PFSK-1 (cell line): ENCODE measurements at regions not wholly inside any gene's neighbourhood (a gene's known extent, or its start where the extent isn't known, plus 50 kb on each side); places are given as distances from the start of the nearest gene placed in this dataset.

Experiments
- SIN3A ChIP-seq: IDR thresholded peaks from 2 replicates; pipeline ENCODE4 v1.6.1; 2012; ENCODE audit warnings: mild to moderate bottlenecking, low read length, moderate library complexity, borderline replicate concordance; ENCODE audit not compliant: insufficient read depth
- TAF1 ChIP-seq: IDR thresholded peaks from 2 replicates; pipeline ENCODE4 v1.6.1; 2012; ENCODE audit warnings: low read length, control low read depth, borderline replicate concordance; ENCODE audit not compliant: insufficient read depth
- TF ChIP-seq, protein P1 (sequence below), 2 experiments: IDR thresholded peaks; 2 replicates each; pipeline versions ENCODE4 v1.6.1 to v1.8.0; 2011 to 2012; ENCODE audit warnings: low read depth in 2 of 2, low read length in 2 of 2, control low read depth in 1 of 2, inconsistent platforms in 1 of 2, mild to moderate bottlenecking in 1 of 2, moderate library complexity in 1 of 2; ENCODE audit not compliant: insufficient read depth in 1 of 2

DNA sequence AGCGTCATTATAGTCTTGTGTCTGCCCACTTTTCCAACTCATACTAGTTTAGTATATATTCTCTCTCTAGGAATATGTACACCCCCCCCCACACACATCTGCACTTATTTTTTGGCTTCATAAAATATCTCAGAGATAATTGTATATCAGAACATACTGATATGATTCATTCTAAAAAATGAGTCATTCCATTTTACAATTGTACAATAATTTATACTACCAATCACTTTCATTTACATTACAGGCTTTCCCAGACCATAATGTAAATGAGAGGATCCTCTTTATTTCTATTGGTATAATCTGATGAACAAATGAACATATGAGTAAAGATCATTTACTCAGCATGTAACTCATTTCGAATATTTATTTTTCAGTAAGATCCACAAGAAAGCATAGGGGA lies 1842.9 kb upstream of the C9orf72 start:
- TF ChIP-seq TAF1 (no peak), SIN3A (no peak)
- TF ChIP-seq, protein P1, sequence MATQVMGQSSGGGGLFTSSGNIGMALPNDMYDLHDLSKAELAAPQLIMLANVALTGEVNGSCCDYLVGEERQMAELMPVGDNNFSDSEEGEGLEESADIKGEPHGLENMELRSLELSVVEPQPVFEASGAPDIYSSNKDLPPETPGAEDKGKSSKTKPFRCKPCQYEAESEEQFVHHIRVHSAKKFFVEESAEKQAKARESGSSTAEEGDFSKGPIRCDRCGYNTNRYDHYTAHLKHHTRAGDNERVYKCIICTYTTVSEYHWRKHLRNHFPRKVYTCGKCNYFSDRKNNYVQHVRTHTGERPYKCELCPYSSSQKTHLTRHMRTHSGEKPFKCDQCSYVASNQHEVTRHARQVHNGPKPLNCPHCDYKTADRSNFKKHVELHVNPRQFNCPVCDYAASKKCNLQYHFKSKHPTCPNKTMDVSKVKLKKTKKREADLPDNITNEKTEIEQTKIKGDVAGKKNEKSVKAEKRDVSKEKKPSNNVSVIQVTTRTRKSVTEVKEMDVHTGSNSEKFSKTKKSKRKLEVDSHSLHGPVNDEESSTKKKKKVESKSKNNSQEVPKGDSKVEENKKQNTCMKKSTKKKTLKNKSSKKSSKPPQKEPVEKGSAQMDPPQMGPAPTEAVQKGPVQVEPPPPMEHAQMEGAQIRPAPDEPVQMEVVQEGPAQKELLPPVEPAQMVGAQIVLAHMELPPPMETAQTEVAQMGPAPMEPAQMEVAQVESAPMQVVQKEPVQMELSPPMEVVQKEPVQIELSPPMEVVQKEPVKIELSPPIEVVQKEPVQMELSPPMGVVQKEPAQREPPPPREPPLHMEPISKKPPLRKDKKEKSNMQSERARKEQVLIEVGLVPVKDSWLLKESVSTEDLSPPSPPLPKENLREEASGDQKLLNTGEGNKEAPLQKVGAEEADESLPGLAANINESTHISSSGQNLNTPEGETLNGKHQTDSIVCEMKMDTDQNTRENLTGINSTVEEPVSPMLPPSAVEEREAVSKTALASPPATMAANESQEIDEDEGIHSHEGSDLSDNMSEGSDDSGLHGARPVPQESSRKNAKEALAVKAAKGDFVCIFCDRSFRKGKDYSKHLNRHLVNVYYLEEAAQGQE (IDR thresholded peaks at IDR 0.05; ENCODE audit: insufficient read depth in 1 of 2, low read depth in 2 of 2, low read length in 2 of 2), result no peak
